ENCODE measurements at regions not wholly inside any gene's neighbourhood (a gene's known extent, or its start where the extent isn't known, plus 50 kb on each side); places are given as distances from the start of the nearest gene placed in this dataset.
A peak's percentile ranks its signal among the peaks of the same experiment; 100 is the strongest.
"Not testable (repeated sequence)": the region's sequence is repeated elsewhere in the genome, so short reads cannot be mapped to it uniquely, and the experiment has no call there.

DNA sequence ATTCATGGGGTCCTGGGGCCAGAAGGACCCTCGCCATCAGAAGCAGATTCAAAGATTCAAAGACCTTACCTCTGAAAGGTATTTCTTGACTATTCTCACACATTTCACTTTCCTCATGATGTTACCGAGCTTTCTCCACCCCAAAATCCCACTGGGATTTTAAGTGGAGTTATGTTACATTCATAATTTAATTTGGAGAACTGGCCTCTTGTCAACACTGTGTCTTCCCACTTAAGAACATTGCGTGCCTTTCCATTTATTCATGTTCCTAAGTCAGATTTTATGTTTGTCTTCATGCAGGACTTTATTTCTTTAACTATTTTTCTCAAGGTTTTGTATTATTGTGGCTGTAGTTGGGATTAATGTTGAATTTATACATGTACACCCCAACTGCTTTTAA is 123.5 kb upstream of the BMPER start:
- DNase-seq (ENCODE audit: low read depth in 2 of 2) = no peak

DNA sequence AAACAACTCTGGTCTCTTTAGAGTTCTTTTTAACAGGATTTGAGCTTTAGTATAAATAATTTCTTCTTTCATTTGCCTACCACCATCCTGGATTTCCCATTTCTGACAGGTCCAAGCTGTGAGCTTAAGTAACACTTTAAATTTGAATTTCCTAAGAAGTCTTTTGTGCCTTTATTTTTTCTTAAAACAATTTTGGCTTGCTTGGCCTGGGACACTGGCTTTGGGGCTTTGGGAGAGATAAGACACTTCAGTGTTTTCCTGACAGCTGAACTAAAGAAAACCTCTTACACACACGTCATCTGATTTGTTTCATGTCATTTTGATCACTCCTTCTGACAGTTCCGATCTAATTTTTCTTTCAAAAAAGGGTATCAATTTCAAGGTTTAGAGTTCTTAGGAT is 121.3 kb upstream of the BMPER start:
- DNase-seq (ENCODE audit: low read depth in 2 of 2) = no peak

DNA sequence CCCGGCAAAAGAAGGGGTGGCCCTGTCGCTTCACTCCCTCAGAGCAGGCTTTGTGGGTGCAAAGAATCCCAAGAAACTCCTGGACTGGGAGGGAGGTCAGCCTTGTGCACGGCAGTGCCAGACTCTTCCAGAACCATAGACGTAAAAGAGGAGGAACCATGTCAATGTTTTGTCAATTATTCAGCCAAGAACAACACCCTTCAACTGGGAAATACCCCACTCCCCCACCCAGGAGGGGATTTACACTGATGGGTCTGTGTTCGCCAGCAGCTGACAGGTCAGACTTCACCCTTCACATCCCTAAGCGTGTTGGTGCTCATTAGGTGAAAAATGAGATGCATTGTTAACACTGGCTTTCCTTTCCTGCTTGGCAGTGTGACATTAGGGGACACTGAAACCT is 116.8 kb upstream of the BMPER start:
- DNase-seq (ENCODE audit: low read depth in 2 of 2) = no peak

DNA sequence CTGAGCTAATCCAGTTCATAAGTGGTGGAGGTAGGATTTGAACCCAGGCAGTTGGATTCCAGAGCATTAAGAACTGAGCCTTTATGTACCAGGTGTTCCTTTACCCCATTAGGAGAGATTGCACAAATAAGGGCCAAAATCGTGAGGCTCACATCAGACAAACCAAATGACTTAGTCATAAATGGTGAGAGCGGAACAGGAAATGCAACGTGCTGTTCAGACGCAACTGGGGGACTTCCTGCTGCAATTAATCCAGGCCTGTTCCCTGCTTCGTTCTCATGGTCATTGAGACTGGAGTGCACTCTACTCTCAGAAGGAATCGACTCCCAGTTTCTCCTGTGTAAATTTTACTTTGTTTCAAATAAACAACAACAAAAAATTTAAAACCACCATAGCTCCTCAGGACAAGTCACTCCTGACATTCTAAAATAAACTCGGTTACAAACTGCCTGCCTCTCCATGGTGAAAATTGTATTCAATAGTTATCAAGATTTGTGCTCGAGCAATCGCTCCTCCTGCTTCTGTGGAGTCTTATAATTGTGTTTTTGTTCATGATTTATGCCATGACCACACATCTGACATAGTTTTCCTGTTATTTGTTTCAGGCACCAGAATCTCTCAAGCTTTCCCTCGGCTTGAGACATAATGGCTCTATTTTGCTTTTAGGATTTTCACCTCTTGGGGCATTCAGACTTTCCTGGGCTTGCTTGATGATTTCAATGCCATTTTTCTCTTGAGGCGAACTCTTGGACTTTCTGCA is 115.3 kb upstream of the BMPER start:
- peak in 1 of 2 donors; percentile 48 for DNase-seq (ENCODE audit: low read depth in 2 of 2)

DNA sequence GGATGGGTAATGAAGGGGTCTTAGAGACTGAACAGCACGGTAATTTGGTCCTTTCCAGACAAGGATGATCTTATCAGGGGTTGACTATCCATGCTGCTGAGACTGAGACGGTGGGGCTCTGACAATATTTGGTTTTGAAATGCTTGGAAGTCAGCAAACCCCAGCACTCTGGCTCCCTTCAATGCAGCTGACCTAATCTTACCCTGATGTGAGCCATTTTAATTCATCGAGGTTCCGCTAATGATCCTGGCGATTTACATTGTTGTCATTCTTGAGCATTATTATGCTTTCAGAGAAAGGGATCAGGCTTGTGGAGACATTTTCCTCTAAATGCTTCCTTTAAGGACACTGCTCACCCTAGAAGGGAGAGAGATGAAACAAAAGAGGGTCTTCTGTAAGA is 114.6 kb upstream of the BMPER start:
- DNase-seq (ENCODE audit: low read depth in 2 of 2) = no peak

DNA sequence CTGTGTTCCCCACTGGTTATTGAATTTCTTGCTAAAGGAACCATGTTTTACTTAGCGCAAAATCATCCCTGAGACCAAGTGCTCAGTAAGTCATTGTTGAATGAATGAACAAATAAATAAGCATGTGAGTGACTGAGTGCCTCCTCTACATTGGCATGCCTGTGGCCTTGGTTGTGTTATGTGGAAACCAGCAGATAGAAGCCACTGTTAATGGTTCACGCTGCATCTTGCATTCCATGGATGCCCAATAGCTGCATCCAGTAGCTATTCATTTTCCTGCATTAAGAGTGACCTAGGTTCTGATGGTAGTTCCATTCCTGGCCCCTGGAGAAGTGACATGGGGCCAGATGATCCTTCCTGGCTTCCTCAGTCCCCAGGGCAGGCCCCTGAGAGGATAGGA is 113.3 kb upstream of the BMPER start:
- DNase-seq (ENCODE audit: low read depth in 2 of 2) = no peak

DNA sequence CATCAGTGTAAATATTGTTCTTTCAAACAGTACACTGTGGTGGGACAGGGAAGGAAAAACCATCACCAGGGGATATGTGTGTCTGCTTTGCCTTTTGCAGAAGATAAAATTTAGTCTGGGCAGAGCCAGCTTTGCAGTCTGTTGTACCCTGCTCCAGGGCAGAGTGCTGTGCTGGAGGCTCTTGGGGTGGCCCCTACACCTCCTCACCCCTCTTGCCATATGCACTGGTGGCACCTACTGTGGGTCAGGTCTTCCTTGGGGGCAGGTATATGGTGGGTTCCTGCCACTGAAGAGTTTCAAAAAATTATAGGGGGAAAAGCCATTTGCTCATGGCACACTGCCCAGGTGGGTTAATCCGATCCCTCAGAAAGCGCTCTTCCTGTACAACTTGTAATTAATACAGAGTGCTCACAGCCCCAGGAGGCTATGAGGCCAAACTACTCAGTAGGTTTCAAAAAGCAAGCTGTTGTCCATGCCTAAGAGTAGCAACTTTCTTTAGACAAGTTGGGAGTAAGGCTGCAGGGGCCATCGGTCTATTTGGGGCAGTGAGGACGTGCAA is 112.7 kb upstream of the BMPER start:
- no peak for DNase-seq (ENCODE audit: low read depth in 2 of 2)

DNA sequence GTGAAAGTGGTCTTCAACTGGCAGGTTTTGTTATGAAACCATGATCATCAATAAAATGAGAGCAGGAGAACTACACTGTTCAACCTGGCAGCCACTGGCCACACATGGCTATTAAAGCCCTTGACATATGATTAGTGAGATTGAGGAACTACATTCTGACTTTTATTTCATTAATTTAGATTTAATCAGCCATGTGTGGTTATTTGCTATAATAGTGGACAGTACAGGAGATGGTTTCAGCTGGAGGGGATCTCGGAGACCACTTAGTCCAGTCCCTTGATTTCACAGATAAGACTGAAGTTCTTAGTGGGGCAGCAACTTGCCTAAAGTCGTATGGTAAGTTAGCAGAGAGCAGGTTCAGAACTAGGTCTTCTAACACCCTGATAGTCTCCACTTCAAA is 111.7 kb upstream of the BMPER start:
- DNase-seq (ENCODE audit: low read depth in 2 of 2) = no peak

DNA sequence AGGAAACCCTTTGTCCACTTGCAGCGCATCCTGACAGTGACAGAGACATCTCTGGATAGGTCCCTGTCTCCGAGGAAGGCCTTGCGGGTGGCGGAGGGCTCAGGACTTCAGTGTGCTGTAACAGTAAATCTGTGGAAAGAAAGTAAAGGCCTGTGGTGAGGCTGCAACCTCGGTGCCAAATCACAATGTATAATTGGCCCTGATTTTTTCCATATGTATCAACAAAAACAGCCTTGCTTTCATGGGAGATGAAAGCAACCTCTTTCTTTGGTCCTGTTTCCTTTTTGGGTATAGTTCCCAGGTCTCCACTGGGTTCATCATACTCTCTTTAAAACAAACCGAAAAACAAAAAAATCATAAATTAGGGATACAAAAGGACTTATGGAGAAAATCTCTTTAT is 110.9 kb upstream of the BMPER start:
- no peak for DNase-seq (ENCODE audit: low read depth in 2 of 2)

DNA sequence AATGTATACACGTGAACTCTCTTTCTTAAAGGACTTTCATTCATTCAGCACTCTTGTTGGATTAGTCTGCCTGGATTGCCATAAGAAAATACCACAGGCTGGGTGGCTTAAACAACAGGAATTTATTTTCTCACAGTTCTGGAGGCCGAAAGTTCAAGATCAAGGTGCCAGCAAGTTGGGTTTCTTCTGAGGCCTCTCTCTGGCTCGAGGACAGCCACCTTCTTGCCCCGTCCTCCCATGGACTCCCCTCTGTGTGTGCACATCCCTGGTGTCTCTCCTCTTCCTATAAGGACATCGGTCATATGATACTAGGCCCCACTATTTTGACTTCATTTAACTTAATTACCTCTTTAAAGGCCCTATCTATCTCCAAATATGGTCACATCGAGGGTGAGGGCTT is 110.4 kb upstream of the BMPER start:
- no peak for DNase-seq (ENCODE audit: low read depth in 2 of 2)

DNA sequence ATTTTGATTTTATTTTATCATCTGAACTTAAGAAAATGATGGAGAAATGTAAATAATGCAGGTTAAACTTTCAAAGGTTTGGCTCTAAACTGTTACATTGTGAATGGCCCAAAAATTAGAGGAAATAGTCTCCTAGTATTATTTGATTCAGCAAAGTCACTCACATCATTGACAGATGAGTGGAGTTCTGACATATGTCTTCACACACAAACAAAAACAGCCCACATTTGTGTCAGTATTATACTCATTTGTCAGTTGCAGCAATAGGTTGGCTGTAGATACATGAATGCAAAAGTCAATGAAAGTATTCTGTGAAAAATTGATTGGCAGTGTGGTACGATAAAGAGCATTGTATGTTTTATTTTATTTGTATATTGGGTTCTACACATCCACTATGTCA is 108.8 kb upstream of the BMPER start:
- no peak for DNase-seq (ENCODE audit: low read depth in 2 of 2)

DNA sequence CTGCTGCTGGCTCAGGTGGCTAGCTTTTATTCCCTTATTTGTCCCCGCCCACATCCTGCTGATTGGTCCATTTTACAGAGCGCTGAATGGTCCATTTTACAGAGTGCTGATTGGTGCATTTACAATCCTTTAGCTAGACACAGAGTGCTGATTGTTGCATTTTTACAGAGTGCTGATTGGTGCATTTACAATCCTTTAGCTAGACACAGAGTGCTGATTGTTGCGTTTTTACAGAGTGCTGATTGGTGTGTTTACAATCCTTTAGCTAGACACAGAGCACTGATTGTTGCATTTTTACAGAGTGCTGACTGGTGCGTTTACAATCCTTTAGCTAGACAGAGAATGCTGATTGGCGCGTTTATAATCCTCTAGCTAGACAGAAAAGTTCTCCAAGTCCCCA is 107.8 kb upstream of the BMPER start:
- not testable (repeated sequence) for DNase-seq (ENCODE audit: low read depth in 2 of 2)

DNA sequence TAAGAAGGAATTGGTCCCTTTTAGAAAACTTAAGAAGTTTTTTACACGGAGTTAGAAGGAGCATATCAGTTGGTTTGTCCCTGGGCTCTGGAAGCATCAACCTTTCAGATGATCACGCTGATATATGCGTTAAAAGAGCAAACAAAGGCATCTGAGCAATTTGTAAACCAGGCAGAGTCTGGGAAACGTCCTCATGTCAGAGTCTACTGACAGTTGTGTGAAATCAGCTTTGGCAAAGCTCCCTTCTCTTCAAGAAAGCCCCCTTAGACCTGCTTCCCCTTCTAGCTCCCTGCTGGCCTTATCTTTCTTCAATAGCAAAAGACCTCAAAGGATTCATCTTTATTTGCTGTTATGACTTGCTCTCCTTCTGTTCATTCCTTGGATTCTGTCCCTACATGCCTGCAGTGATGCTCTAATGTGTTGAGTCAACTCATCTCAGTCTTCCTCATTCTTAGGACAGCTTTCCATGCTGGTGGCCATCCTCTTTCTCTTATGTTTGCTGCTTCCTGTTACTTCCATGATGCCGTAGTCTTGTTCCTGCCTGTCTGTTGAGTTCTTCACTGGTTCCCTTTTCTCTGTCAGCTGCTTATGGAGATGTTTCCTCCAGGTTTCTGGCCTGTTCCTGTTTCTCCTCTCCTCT is 106.5 kb upstream of the BMPER start:
- no peak for DNase-seq (ENCODE audit: low read depth in 2 of 2)

DNA sequence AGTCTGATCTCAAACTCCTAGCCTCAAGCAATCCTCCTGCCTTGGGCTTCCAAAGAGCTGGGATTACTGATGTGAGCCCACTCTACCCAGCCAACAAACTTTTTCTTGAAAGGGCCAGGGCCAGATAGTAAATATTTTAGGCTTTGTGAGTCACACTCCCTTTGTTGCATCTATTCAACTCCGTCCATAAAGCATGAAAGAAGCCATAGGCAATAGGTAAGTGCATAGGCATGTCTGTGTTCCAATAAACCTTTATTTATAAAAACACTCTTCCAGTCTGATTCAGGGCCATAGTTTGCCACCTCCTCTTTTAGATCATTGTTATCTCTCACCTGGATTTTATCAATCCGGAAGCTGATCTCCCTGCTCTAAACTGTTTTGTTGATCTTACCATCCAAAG is 105.6 kb upstream of the BMPER start:
- no peak for DNase-seq (ENCODE audit: low read depth in 2 of 2)

DNA sequence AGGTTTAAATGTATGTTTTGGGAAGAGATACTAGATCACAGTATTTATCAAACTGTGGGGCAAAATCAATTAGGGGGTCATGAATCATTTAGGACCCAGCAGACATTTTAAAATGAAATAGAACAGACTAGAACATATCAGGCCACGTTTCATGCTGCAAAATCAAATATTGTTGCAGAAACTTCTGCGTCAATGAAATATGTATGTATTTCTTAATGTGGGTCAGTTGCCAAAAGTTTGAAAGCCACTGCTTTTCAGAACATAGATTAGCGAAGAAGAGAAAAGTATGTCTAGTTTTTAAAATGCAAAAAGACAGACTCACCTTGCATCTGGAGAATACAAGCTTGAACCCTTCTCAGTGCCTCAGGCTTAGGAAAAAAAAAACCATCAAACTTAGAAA is 102.7 kb upstream of the BMPER start:
- no peak for DNase-seq (ENCODE audit: low read depth in 2 of 2)

DNA sequence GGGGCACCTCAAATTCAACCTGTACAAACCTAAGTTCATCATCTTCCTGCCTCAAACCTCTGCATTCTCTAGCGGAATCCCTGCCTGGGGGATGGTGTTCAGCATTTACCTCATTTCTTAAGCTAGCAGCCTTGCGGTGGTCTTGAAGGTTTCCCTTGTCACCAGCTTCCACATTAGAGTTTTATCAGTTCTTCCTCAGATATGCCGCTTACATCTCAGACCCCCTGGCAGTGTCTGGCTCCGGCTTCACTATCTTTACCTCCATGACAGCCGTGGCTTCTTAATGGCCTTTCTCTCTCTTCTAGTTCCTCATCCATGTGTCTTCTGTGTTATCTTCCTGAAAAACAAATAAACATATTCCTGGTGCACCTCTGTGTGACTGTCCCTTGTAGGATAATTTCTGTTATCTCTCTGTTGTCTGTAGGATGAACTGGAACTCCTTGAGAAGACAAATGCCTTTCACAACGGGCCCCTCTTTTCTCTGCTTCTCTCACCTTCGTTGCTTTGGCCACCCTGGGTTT is 101.1 kb upstream of the BMPER start:
- no peak for DNase-seq (ENCODE audit: low read depth in 2 of 2)

DNA sequence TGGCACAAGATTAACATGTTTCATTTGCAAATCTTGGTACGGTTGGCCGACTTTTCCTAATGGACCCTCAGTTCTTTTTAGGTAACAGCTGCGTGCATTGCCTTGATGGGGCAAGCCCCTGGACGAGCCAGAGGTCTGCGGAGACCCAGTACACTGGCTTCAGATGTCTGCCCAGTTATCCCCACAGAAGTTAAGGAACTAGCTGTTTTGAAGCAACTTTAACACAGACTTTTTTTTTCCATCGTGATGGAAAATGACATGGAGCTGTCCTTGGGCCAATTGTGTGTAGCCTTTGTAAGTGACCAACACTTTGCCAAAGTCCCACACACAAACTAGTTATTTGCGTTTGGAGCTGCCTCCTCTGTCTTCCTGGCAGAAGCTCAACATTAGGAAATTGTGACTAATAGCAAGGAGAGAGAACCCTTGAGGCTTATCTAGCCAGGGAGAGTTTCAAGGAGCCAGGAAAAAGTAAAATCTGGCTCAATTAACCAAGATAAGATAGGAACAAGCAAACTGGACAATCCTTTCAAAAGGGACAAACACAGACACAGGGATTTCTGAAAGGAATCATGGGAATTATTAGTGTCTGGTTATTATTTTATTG is 99.6 kb upstream of the BMPER start:
- DNase-seq (ENCODE audit: low read depth in 2 of 2) = peak in 1 of 2 donors; percentile 38

DNA sequence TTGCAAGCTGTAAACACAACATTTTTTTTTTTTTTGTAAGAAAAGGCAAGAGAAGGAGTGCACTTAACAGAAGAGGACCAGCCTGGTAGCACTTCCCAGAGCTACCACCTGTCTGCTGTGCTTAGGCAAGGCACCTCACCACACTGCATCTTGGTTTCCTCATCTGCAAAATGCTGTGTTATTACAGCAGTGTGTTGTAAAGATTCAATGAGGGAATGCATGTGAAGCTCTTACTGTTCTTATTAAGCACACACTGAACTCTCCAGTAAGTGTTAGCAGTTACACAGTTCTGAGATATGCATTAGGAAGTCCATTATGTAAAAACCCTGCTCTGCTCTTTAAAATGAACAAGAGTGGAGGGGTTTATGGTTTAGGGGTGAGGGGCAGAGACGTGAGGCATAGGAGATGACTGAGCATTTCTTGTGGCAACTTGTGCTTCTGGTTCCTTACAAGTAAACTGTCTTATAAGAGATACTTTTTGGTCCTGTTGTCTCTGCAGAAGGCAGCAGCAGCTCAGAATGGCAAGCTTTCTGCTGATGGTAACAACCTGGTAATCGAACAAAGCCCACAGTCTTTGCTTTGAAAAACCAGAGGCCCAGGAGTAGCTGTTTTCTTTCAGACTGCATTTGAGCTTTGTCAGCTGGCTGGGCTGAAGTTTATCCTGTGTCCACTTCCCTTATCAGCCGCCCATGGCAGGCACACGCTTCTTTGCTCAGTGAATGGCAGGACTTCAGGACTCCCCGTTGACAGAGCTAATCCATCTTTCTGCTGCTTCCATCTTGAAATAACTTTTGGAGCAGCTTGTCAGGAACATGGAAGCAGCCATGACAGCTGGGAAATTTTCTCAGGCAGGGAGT is 98.8 kb upstream of the BMPER start:
- DNase-seq (ENCODE audit: low read depth in 2 of 2) = no peak

DNA sequence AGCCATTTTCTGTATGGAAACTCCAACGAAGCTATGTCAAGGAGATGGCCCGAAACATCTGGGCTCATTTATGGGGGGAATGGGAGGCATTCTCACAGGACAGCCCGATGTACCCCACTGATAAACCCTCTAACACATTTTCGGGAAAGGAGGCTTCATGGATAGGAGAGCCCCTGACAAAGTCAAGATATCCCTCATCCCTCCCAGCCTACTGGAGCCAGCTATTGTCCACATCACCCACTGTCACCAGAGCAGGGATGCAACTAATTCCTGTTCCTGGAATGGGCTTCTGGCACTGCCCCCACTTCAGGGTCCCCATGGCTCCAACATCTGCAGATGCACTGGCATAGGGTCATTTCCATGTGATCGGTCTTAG is 98.2 kb upstream of the BMPER start:
- no peak for DNase-seq (ENCODE audit: low read depth in 2 of 2)

DNA sequence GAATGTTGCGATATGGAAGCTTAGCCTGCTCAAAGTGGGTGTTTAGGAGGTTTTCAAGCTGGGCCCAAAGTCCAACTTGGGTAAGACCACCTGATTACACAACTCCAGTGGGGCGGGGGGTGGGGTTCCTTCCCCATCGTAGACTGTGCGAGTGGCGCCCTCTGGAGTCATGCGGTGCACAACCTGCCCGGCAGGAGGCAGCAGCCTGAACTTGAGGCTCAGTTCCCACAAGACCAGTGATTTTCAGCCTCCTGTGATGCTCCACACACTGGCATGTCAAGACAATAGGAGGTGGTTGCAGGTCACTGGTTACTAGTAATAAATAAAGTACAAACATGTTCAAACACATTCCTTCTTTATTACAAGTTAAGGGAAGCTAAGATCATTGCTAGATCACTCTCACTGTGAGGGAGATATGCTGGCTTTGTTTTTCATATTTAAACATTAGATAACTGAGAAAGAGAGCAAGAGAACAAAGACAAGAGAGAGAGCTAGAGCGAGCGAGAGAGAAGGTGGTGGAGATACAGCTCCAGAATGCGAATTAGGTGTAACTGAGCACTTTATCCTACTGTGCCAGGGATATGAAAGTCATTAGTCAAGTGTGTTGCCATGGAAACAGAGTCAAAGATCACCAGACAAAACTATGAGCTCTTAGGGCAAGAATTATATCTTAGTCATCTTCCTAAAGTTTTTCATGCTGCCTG is 97.4 kb upstream of the BMPER start:
- peak; percentile 59 to 87 for DNase-seq (ENCODE audit: low read depth in 2 of 2)

DNA sequence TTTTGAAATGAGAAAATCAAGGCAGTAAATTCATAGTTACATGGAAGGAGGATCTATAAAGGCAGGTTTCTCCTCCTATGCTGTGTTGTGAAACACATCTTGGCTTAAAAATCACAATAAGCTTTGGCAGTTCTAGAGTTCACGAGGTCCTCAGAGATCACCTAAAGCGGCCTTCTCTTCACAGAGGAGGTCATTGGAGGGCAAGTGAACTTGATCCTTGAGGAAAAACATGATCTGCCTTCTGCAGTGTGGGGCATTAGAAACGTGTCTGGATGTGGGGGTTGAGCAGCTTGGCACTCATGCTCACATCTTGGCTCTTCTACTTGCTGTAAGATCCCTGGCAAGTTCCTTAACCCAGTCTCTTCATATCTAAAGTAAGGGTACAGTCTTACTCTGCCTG is 96.1 kb upstream of the BMPER start:
- DNase-seq (ENCODE audit: low read depth in 2 of 2) = no peak

Measured in dermis microvascular lymphatic vessel endothelial cell (primary cell).